ENCODE measurements at regions not wholly inside any gene's neighbourhood (a gene's known extent, or its start where the extent isn't known, plus 50 kb on each side); places are given as distances from the start of the nearest gene placed in this dataset.

DNA sequence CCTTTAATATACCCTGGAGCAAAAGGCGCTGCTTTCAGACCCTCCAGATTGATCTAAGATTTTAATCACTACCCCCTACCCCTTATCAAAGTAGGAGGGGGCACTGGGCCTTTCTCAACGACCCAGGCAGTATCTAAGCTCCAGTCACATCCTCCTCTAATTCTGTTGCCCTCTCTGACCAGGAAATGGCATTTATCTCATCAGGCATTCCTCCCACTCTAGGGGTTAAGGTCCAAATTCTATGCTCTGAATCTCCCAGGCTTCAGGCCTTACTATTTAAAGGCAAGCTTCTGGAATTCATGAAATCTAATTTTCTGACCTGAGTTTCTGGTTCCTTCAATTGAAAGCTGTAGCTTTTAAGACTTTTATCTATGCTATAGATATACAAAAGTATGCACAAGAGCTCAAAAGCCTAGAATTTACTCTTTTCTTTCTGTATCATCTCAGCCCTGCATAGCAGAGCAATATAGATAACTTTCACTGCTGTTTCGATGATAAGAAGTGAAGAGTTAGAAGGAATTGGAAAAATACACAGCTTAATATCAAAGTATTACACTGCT lies 622.9 kb downstream of the RPS29 start:
- Histone ChIP-seq H3K4me1 (ENCODE audit: insufficient read depth, low read length) (no peaks in the 10 kb centered on the region), H2AFZ (ENCODE audit: low read depth, low read length) (no peak overlapping the region)

DNA sequence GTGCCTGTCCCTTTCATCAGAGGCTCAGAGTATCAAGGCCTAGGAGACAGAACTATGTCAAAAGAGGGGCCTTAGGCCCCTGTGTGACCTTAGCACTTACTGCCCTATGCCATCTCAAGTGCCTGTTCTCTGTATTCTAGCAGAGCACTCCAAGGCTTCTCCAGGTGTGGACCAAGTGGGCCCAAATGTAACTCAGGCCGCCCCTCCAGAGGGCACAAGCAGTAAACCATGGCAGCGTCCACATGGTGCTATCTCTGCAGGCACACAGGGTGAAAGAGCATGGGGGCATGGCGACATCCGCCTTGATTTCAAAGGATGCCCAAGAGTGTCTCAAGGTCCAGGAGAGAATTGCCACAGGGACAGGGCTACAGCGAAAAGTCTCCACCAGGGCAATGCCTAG lies 628.7 kb downstream of the RPS29 start:
- Histone ChIP-seq H3K9me3 (ENCODE audit: low read length) (no peaks in the 10 kb centered on the region), H3K4me1 (ENCODE audit: insufficient read depth, low read length) (no peaks in the 10 kb centered on the region), H3K27me3 (ENCODE audit: insufficient read depth, low read length) (no peaks in the 10 kb centered on the region), H3K36me3 (ENCODE audit: insufficient read depth, low read length) (no peaks in the 10 kb centered on the region), H3K4me3 (ENCODE audit: low read length) (no peak overlapping the region), H2AFZ (ENCODE audit: low read depth, low read length) (no peak overlapping the region)

More for the DNA sequence above, 622.9 kb downstream of the RPS29 start:
- Histone ChIP-seq H3K27me3 (ENCODE audit: insufficient read depth, low read length) (no peaks in the 10 kb centered on the region), H3K9me3 (ENCODE audit: low read length) (no peaks in the 10 kb centered on the region), H3K4me3 (ENCODE audit: low read length) (no peak overlapping the region), H3K36me3 (ENCODE audit: insufficient read depth, low read length) (no peaks in the 10 kb centered on the region)

DNA sequence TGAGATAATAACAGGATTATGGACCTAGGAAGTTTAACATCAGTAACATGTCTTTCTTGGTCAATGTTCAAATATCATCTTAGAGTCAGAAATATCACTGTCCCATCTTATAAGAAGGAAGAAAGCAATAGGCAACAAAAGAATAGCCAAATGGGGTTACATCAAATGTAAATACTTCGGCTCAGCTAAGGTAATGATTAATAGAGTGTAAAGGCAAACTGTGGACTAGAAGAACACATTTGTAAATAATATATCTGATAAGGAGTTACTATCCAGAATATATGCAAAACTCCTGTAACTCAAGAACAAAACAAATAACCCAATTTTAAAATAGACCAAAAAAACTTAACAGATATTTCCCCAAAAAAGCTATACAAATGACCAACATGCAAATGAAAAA lies 630.3 kb downstream of the RPS29 start:
- Histone ChIP-seq H3K4me1 (ENCODE audit: insufficient read depth, low read length) (no peaks in the 10 kb centered on the region), H3K4me3 (ENCODE audit: low read length) (no peak overlapping the region), H3K9me3 (ENCODE audit: low read length) (no peaks in the 10 kb centered on the region), H2AFZ (ENCODE audit: low read depth, low read length) (no peak overlapping the region), H3K27me3 (ENCODE audit: insufficient read depth, low read length) (no peaks in the 10 kb centered on the region), H3K36me3 (ENCODE audit: insufficient read depth, low read length) (no peaks in the 10 kb centered on the region)

DNA sequence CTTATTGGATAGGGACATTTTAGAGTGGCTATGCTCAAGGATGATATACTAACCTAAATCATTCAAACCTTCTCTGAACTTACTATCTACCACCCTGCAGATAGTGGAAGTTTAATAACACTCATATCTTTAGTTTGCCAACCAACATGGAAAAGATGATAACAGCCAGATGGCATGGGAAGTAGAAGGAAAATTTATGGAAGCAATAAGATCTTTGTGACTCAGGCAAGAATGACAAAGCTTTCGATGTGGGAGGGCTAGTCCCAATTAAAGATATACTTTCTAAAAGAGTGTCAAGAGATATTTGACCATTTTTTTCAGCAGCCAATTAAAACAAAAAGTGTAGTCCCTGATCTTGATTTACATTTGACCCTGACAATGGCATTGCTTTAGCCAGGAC lies 631.7 kb downstream of the RPS29 start:
- H3K4me1 ChIP-seq (ENCODE audit: insufficient read depth, low read length), result no peaks in the 10 kb centered on the region
- no peaks in the 10 kb centered on the region for H3K36me3 ChIP-seq (ENCODE audit: insufficient read depth, low read length)
- H3K9me3 ChIP-seq (ENCODE audit: low read length), result no peaks in the 10 kb centered on the region
- H3K27me3 ChIP-seq (ENCODE audit: insufficient read depth, low read length), result no peaks in the 10 kb centered on the region
- no peak overlapping the region for H3K4me3 ChIP-seq (ENCODE audit: low read length)
- H2AFZ ChIP-seq (ENCODE audit: low read depth, low read length), result no peak overlapping the region

DNA sequence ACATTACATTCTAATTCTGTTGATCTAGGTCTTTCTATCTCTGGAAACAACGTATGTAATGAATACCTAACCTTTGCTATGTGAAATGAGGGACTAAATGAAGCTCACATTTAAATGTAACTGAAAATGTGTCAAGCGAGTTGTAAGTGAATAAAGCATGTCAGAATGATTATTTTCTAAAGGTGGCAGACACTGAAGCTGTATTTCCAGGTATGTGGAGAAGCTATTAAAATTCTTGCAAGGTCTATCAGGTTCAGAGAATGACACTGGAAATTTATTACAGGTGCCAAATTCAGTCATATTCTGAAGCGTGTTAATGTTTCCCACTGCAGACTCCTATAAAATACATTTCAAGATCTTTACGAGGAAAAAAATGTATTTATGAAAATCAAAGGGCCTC lies 641.4 kb downstream of the RPS29 start:
- Histone ChIP-seq H3K4me1 (ENCODE audit: insufficient read depth, low read length) (no peaks in the 10 kb centered on the region), H3K27me3 (ENCODE audit: insufficient read depth, low read length) (no peaks in the 10 kb centered on the region), H3K9me3 (ENCODE audit: low read length) (no peaks in the 10 kb centered on the region), H2AFZ (ENCODE audit: low read depth, low read length) (no peak overlapping the region), H3K36me3 (ENCODE audit: insufficient read depth, low read length) (no peaks in the 10 kb centered on the region), H3K4me3 (ENCODE audit: low read length) (no peak overlapping the region)

DNA sequence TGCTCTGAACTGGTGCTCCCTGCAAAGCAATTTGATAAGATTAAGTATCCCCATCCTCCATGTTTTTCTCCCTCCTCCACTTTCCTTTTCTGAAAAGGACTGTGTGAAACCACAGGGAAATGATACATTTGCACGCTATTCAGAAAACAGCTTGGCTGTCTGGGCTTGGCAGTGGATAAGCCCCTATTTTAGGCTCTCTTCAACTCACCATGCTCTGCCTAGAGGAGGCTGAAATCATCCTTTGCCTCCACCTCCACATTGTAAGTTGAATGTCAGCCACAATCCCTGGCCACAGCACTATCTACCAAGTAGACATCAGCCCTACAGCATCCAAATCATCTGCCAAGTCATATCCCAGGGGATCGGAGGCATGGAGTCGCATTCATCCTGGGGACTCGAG lies 642.3 kb downstream of the RPS29 start:
- Histone ChIP-seq H2AFZ (ENCODE audit: low read depth, low read length) (no peak overlapping the region), H3K9me3 (ENCODE audit: low read length) (no peaks in the 10 kb centered on the region), H3K27me3 (ENCODE audit: insufficient read depth, low read length) (no peaks in the 10 kb centered on the region), H3K4me3 (ENCODE audit: low read length) (no peak overlapping the region), H3K4me1 (ENCODE audit: insufficient read depth, low read length) (no peaks in the 10 kb centered on the region), H3K36me3 (ENCODE audit: insufficient read depth, low read length) (no peaks in the 10 kb centered on the region)

DNA sequence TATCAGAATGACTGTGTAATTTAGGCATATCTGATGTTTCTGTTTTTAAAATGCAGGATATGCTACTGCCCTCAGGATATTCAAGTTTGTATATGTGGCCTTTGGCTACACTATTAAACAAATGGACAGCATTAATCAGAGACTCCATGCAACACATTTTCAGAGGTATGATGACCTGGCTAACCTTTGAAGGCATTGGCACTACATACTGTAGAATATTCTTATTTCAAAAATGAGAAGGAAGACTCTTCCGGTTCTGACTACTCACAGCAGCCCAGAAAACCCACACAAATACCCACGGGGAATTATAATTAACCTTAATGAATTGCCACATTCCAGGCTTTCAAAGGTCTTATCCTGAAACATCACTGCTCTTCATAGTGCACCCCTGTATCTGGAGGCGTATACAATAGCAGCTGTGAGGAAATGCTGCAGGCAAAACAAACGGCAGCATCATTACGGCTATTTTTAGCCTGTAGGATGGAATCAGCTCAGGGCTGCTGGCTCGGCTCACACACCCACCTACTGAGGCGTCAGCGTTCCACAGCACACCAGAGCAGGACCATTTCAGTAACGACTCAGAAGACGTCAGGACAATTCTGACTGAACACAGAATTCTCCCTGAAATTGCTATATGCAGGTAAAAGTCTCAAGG lies 648.5 kb downstream of the RPS29 start:
- Histone ChIP-seq H2AFZ (ENCODE audit: low read depth, low read length) (no peak overlapping the region), H3K4me1 (ENCODE audit: insufficient read depth, low read length) (no peaks in the 10 kb centered on the region), H3K4me3 (ENCODE audit: low read length) (no peak overlapping the region), H3K9me3 (ENCODE audit: low read length) (no peaks in the 10 kb centered on the region), H3K36me3 (ENCODE audit: insufficient read depth, low read length) (no peaks in the 10 kb centered on the region), H3K27me3 (ENCODE audit: insufficient read depth, low read length) (no peaks in the 10 kb centered on the region)

DNA sequence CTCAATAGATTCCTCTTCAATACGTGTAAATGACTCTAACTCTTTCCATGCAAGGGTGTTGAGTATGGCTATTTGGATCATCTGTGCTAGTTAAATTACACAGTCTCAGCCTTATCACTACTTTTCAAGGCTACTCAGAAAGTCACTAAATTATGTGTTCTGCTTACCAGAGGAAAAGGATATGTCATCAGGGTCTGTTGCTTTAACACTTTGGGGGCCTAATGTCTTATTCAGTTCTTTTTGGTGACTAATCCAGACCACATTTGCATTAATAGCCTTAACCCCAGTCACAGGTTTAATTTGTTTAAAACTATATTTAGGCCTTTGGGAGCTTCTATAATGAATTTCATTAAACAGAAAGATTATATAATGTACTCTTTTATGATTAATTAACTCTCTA lies 649.3 kb downstream of the RPS29 start:
- Histone ChIP-seq H3K4me1 (ENCODE audit: insufficient read depth, low read length) (no peaks in the 10 kb centered on the region), H3K27me3 (ENCODE audit: insufficient read depth, low read length) (no peaks in the 10 kb centered on the region), H3K4me3 (ENCODE audit: low read length) (no peak overlapping the region), H3K9me3 (ENCODE audit: low read length) (no peaks in the 10 kb centered on the region), H2AFZ (ENCODE audit: low read depth, low read length) (no peak overlapping the region), H3K36me3 (ENCODE audit: insufficient read depth, low read length) (no peaks in the 10 kb centered on the region)

DNA sequence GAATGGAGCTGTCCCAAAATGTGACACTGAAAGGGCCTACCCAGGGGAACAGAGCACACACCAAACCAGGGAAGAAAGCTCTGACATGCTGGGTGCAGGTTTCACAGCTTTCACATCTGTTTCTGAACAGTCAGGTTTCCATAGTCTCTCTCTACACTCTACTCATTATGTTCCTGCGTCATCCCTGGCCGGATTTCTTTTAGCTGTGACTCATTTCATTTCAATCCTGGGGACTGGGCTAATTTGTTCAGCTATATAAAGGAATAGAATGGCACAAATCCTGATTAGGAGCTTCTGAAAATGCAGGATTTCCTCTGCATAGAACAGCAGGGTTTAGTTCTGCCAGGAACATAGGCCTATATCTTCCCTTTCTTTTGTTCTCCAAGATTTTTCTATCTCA lies 649.8 kb downstream of the RPS29 start:
- H2AFZ ChIP-seq (ENCODE audit: low read depth, low read length), result no peak overlapping the region
- no peaks in the 10 kb centered on the region for H3K36me3 ChIP-seq (ENCODE audit: insufficient read depth, low read length)
- H3K4me3 ChIP-seq (ENCODE audit: low read length), result no peak overlapping the region
- no peaks in the 10 kb centered on the region for H3K27me3 ChIP-seq (ENCODE audit: insufficient read depth, low read length)
- no peaks in the 10 kb centered on the region for H3K9me3 ChIP-seq (ENCODE audit: low read length)
- H3K4me1 ChIP-seq (ENCODE audit: insufficient read depth, low read length), result no peaks in the 10 kb centered on the region

DNA sequence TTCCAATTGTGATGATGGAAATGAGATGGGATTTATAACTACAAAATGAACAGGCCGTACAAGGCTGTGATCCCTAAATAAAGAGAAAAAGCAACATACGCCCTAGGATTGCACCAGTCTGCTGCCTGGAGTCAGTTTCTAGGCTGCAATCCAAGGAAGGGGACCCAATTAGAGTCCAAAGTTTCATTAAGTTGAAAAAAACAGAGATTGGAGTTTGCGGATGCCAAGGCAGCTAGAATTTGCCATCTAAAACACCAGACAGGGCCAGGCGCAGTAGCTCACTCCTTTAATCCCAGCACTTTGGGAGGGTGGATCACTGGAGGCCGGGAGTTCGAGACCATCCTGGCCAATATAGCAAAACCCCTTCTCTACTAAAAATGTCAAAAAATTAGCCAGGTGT lies 661.0 kb downstream of the RPS29 start:
- Histone ChIP-seq H3K4me3 (ENCODE audit: low read length) (no peak overlapping the region), H3K36me3 (ENCODE audit: insufficient read depth, low read length) (no peaks in the 10 kb centered on the region), H3K9me3 (ENCODE audit: low read length) (no peaks in the 10 kb centered on the region), H3K4me1 (ENCODE audit: insufficient read depth, low read length) (no peaks in the 10 kb centered on the region), H3K27me3 (ENCODE audit: insufficient read depth, low read length) (no peaks in the 10 kb centered on the region), H2AFZ (ENCODE audit: low read depth, low read length) (no peak overlapping the region)

DNA sequence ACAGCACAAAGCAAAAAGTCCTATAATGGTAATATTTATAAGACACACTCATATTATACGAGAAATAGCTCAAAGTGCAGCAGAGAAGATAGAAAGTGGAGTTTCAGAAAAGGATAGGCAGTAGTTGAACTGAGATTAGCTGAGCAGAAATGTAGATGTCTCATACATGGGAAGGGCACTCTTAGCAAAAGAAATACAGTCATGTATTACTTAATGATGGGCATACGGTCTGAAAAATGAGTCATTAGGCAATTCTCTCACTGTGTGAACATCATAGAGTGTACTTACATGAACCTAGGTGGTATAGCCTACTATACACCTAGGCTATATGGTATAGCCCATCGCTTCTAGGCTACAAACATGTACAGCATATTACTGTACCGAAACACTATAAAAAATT lies 671.3 kb downstream of the RPS29 start:
- H3K9me3 ChIP-seq (ENCODE audit: low read length), result no peaks in the 10 kb centered on the region
- H3K27me3 ChIP-seq (ENCODE audit: insufficient read depth, low read length), result no peaks in the 10 kb centered on the region
- H3K36me3 ChIP-seq (ENCODE audit: insufficient read depth, low read length), result no peaks in the 10 kb centered on the region
- H2AFZ ChIP-seq (ENCODE audit: low read depth, low read length), result no peak overlapping the region
- no peak overlapping the region for H3K4me3 ChIP-seq (ENCODE audit: low read length)
- no peaks in the 10 kb centered on the region for H3K4me1 ChIP-seq (ENCODE audit: insufficient read depth, low read length)

DNA sequence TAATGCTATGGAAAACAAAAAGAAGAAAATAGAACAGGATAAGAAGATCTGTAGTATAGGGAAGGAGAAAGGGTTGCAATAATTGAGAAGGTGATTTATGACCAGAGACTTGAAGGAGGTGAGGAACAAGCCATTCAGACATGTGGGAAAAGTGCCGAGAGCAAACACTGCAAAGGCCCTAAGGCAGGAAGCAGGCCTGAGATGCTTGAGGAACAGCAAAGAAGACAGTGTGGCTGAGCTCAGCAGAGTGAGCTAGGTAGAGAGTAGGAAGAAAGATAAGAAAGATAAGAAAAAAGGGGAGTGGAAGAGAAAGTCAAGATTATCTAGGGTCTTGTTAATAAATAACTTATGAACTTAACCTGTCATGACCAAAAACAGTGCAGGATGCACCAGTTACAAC lies 671.8 kb downstream of the RPS29 start:
- no peaks in the 10 kb centered on the region for H3K9me3 ChIP-seq (ENCODE audit: low read length)
- H3K36me3 ChIP-seq (ENCODE audit: insufficient read depth, low read length), result no peaks in the 10 kb centered on the region
- no peak overlapping the region for H3K4me3 ChIP-seq (ENCODE audit: low read length)
- no peaks in the 10 kb centered on the region for H3K4me1 ChIP-seq (ENCODE audit: insufficient read depth, low read length)
- no peak overlapping the region for H2AFZ ChIP-seq (ENCODE audit: low read depth, low read length)
- H3K27me3 ChIP-seq (ENCODE audit: insufficient read depth, low read length), result no peaks in the 10 kb centered on the region

DNA sequence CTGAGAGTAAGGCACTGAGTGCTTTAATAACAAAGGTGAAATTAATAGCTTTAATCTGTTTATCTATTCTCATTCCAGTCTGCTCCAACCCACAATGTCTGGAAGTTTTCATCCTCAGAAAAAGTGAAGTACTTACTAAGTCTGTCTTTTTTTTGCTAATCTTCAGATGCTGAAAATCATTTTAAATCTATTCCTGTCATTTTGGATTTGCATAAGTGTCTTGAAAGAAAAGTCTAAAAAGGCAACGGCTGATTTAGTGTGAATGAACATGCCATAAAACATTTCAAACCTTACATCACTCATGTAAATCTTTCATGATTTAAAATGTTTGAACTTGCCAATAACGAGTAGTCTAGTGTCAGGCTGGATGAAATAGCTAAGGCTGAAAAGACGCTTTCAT lies 685.6 kb downstream of the RPS29 start:
- Histone ChIP-seq H2AFZ (ENCODE audit: low read depth, low read length) (no peak overlapping the region), H3K4me1 (ENCODE audit: insufficient read depth, low read length) (no peaks in the 10 kb centered on the region)

DNA sequence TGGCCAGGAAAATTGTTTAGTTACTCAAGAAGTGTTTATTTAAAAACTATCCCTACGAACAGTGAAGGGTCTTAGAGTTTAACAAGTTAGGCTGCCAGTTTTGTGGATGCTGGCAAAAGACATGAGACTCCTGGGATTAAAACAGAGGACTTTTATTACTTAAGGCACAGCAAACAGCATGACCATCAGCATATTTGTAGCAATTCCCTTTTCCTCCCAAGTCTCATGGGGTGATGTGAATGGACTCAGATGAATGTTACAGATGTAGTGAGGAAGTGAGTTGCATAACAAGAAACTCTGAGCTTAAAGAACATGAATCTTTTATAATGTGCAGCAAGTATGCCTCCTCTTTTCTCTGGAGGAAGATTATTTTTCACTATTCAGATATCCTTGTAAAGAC lies 695.8 kb downstream of the RPS29 start:
- Histone ChIP-seq H2AFZ (ENCODE audit: low read depth, low read length) (no peak overlapping the region), H3K9me3 (ENCODE audit: low read length) (no peaks in the 10 kb centered on the region), H3K4me1 (ENCODE audit: insufficient read depth, low read length) (no peaks in the 10 kb centered on the region)

More for the DNA sequence above, 685.6 kb downstream of the RPS29 start:
- Histone ChIP-seq H3K36me3 (ENCODE audit: insufficient read depth, low read length) (no peaks in the 10 kb centered on the region), H3K27me3 (ENCODE audit: insufficient read depth, low read length) (no peaks in the 10 kb centered on the region), H3K4me3 (ENCODE audit: low read length) (no peak overlapping the region), H3K9me3 (ENCODE audit: low read length) (no peaks in the 10 kb centered on the region)

More for the DNA sequence above, 695.8 kb downstream of the RPS29 start:
- Histone ChIP-seq H3K27me3 (ENCODE audit: insufficient read depth, low read length) (no peaks in the 10 kb centered on the region), H3K36me3 (ENCODE audit: insufficient read depth, low read length) (no peaks in the 10 kb centered on the region), H3K4me3 (ENCODE audit: low read length) (no peak overlapping the region)

Data from neuron (in vitro differentiated cells).